Chondrocyte (in vitro differentiated cells): ENCODE measurements at regions not wholly inside any gene's neighbourhood (a gene's known extent, or its start where the extent isn't known, plus 50 kb on each side); places are given as distances from the start of the nearest gene placed in this dataset.

Experiments used
- DNase-seq: peaks from one replicate; pipeline ENCODE4 v3.0.0; 2021; ENCODE audit warnings: mixed read lengths, low spot score
- H3K27ac Mint-ChIP-seq: one replicate; pipeline ENCODE4 v1.8.0; 2021; ENCODE audit warnings: mild to moderate bottlenecking, moderate library complexity, mixed read lengths; ENCODE audit not compliant: unreplicated experiment
- H3K27me3 Mint-ChIP-seq: 2 replicates; pipeline ENCODE4 v1.8.0; 2021; ENCODE audit warnings: low read depth, mixed read lengths
- H3K36me3 Mint-ChIP-seq: 2 replicates; pipeline ENCODE4 v1.8.0; 2021; ENCODE audit warnings: low read depth, mixed read lengths
- H3K4me1 Mint-ChIP-seq: 2 replicates; pipeline ENCODE4 v1.8.0; 2021; ENCODE audit warnings: low read depth, mild to moderate bottlenecking, mixed read lengths
- H3K4me3 Mint-ChIP-seq: one replicate; pipeline ENCODE4 v1.8.0; 2021; ENCODE audit warnings: mild to moderate bottlenecking, moderate library complexity, mixed read lengths; ENCODE audit not compliant: unreplicated experiment
- H3K9me3 Mint-ChIP-seq: 2 replicates; pipeline ENCODE4 v1.8.0; 2021; ENCODE audit warnings: low read depth, mixed read lengths
- CTCF ChIP-seq: fragments of 200-600 bp; sonication (generic); IDR thresholded peaks from 2 replicates; pipeline ENCODE4 v1.5.0; 2021; ENCODE audit warnings: antibody characterized with exemption, mild to moderate bottlenecking, moderate library complexity

GRCh38 chr11:13140028-13140870 lies 131.1 kb downstream of the RASSF10 start:
- Mint-ChIP-seq H3K36me3 (no peaks in the 10 kb centered on the region), H3K4me1 (peaks cover 29% of the 10 kb centered on the region), H3K4me3 (no peak overlapping the region), H3K9me3 (no peaks in the 10 kb centered on the region), H3K27me3 (peaks cover 2% of the 10 kb centered on the region), H3K27ac (peak overlapping the region; percentile 81)
- TF ChIP-seq CTCF: no peak
- DNase-seq: no peak

- Mint-ChIP-seq H3K36me3 (no peaks in the 10 kb centered on the region), H3K4me3 (no peak overlapping the region)
Observed at GRCh38 chr11:13140873-13141655, 131.9 kb downstream of the RASSF10 start.

GRCh38 chr11:13141731-13142709 lies 132.9 kb downstream of the RASSF10 start:
- no peak overlapping the region for H3K27ac Mint-ChIP-seq
- peaks cover 3% of the 10 kb centered on the region for H3K9me3 Mint-ChIP-seq
- no peak overlapping the region for H3K4me3 Mint-ChIP-seq
- peaks cover 2% of the 10 kb centered on the region for H3K27me3 Mint-ChIP-seq
- TF ChIP-seq CTCF: no peak
- H3K4me1 Mint-ChIP-seq: peaks cover 18% of the 10 kb centered on the region
- H3K36me3 Mint-ChIP-seq: no peaks in the 10 kb centered on the region
- no peak for DNase-seq

More at GRCh38 chr11:13140873-13141655, 131.9 kb downstream of the RASSF10 start:
- H3K27me3 Mint-ChIP-seq: peaks cover 2% of the 10 kb centered on the region
- no peaks in the 10 kb centered on the region for H3K9me3 Mint-ChIP-seq
- peak overlapping the region; percentile 81 for H3K27ac Mint-ChIP-seq
- H3K4me1 Mint-ChIP-seq: peaks cover 21% of the 10 kb centered on the region
- no peak for DNase-seq
- no peak for TF ChIP-seq CTCF

GRCh38 chr11:13143486-13144297 lies 133.9 kb upstream of the BMAL1 start:
- no peak overlapping the region for H3K4me3 Mint-ChIP-seq
- no peak for TF ChIP-seq CTCF
- H3K4me1 Mint-ChIP-seq: peaks cover 15% of the 10 kb centered on the region
- no peak overlapping the region for H3K27ac Mint-ChIP-seq
- no peaks in the 10 kb centered on the region for H3K36me3 Mint-ChIP-seq
- H3K9me3 Mint-ChIP-seq: peaks cover 3% of the 10 kb centered on the region
- no peak for DNase-seq
- H3K27me3 Mint-ChIP-seq: peaks cover 2% of the 10 kb centered on the region
